Kidney glomerular epithelial cell (primary cell): ENCODE measurements at regions not wholly inside any gene's neighbourhood (a gene's known extent, or its start where the extent isn't known, plus 50 kb on each side); places are given as distances from the start of the nearest gene placed in this dataset.

Experiments used
- DNase-seq: peaks from one replicate; lab custom pipeline; 2025; lab: John Stamatoyannopoulos, UW

DNA sequence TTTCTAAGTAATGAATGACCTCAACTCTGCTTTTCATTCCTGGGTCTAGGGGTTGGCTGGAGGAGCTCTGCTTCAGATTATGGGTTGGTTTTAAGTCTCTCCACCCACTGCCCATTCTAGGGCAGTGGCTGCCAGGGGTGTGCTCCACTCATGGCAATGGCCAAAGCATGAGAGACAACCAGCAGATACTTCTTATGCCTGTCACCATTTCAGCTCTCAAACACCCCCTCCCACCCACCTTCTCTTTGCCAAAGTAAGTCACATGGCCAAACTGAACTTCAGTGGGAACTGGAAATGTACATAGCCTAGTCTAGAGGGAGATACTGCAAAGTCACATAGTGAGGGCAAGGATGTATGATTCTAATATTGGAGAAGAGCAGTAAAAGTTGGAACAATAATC lies 285.3 kb downstream of the RPLP1 start:
- no peak for DNase-seq

DNA sequence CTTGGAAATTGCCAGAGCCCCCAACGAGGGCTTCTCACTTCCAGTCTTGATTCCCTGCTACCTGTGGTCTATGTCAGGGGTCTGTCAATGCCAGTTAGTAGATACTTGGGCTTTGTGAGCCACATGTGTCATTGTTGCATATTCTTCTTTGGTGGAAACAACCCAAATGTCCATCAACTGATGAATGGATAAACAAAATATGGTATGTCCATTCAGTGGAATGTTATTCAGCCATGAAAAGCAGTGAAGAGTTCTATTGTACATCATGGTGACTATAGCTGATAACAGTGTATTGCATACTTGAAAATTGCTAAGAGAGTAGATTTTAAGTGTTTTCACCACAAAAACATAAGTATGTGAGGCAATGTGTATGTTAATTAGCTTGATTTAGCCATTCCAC lies 288.1 kb downstream of the RPLP1 start:
- no peak for DNase-seq

GRCh38 chr15:69742361-69742760 lies 289.7 kb downstream of the RPLP1 start:
- no peak for DNase-seq

GRCh38 chr15:69743091-69743490 lies 290.5 kb downstream of the RPLP1 start:
- no peak for DNase-seq

DNA sequence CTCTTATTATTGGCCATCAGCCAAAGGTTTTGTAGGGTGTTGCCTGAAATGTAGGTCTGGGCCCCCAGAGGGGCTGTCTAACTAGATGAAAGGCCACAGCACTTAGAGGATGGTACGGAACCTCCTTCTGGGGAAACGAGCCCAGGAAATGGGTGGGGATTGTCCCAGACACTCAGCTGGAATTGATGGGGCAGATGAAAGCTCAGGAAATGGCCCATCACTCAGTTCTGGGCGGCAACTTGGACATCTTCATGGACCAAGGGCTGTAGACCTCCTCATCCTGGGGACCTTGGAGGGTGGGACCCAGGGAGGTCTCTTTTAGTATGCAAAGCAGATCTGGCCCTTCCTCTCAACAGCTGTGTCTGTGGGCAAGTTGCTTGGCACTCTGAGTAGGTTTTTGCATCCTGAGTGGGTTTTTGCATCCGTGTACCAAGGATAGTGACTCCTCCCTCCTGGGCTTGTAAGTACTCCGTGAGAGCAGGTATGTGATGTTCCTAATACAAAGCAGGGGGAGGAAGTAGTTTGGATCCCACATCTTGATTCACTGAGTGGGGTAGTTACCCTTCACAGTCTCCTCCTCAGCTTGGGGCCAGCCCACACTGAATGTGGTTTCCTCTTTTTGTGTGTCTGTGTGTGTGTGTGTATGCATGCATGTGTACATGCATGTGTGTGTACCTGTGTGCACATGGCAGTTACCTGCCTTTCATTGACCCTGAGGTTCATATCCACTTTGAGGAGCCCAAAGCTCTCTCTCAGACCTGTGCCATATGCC lies 292.0 kb downstream of the RPLP1 start:
- no peak for DNase-seq

- no peak for DNase-seq
Measured at GRCh38 chr15:69747193-69747592, 294.6 kb downstream of the RPLP1 start.

GRCh38 chr15:69748131-69748530 lies 295.5 kb downstream of the RPLP1 start:
- no peak for DNase-seq

- no peak for DNase-seq
Measured at GRCh38 chr15:69748576-69749185, 296.1 kb downstream of the RPLP1 start.

DNA sequence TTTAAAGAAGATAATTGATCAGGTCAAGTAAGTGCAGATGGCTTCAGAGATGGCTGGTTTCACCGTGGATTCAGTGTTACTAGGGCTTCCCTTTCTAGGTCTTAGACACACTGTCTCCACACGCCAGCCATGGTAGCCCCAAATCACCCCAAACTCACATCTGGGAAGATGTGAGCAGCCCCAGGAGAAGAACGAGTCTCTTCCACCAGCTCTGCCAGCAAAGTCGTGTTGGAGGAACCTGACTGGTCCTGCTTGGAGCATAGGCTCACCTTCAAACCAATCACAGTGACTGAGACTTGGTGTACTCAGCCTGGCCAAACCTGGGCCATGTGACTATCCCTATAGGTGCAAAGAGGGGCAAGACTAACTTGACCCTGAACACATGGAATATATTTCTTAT lies 296.7 kb downstream of the RPLP1 start:
- DNase-seq = no peak

- DNase-seq = no peak
Measured at GRCh38 chr15:69749797-69750196, 297.2 kb downstream of the RPLP1 start.

DNA sequence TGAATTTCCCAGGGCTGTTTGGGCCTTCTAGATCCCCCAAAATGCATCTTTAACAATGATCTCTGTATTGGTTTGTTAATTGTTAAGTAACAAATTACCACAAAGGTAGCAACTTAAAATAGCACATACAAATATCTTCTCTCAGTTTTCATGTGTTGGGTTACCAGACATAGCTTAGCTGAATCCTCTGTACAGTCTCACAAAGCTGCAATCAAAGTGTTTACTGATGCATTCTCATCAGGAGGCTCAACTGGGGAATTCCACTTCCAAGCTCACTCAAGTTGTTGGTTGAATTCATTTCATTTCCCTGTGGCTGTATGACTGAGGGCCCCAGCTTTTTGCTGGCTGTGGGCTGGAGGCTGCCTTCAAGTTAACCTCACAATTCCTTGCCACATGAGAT lies 297.6 kb downstream of the RPLP1 start:
- DNase-seq = no peak

DNA sequence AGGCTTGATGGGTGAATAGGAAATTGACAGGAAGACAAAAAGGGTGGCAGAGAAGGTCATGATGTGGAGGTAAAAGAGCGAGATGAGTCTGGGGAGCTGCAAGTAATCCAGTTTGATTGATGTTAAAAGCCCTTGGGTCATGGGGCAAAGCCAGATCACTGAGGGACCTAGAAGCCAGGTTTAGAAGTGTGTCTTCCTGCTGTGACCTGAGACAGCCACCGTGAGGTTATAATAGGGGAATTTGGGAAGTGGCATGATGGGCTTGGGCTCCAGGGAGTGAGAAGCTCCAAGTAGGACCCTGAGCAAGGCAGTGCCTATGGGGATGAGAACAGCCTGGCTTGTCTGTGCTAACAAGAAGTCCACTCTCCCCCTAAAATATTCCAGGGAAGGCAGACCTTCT lies 298.5 kb downstream of the RPLP1 start:
- DNase-seq = no peak

DNA sequence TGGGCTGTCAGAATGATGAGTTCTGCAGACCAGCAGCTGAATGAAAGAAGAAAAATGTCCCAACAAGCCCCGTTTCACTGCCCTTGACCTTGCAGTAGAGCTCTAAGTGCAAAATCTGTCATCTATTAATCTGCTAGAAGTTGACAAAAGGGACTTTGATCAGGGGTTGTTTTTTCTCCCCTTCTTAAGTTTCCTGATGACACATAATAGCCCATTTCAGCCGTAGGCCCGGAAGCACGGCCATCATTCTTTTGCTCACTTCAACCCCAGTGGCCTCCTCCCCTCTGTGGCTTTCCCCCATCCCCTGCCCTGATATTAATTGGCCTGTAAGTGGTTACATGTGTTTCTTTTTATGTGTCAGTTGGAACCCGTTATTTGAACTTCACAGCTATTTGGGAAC lies 298.9 kb downstream of the RPLP1 start:
- no peak for DNase-seq

- DNase-seq = no peak
Measured at GRCh38 chr15:69753867-69754266, 301.2 kb downstream of the RPLP1 start.

DNA sequence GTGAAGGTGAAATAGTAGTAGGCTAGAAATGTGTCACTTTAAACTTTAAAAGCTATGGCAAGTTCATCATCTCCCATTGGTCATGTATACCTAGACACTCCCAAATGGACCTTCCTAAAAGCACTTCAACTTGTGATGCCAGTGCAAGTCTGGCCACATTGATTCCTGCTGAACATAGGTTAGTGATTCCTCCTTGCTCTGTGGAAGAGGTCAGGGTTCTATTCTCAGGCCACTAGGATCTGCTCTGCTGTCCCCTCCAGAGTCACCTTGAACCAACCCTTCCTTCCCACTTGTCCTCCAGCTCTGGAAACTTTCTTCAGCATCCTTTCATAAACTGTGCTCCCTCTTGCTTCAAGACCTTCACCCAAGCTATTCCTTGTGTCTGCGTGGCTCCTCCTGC lies 301.7 kb downstream of the RPLP1 start:
- DNase-seq = no peak

GRCh38 chr15:69755551-69756310 lies 303.1 kb downstream of the RPLP1 start:
- DNase-seq = peak; percentile 91

DNA sequence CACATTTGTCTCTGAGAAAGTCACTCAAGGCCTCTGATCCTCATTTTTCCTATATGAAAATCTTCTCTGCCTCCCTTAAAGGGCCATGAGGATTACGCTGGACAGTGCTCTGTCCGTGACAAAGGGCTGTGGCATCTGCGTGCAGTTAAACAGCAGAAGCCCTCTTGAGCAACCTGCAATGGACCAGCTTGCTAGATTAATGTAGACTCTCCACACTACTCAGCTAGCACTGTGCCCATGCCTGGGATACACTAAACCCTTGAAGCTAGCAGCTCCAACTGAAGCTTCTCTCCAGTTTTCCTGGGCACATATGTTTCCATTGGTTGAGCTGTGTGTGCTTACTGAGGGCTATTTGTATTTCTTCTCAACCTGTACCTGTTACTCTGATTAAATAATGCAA lies 303.8 kb downstream of the RPLP1 start:
- no peak for DNase-seq

- no peak for DNase-seq
Measured at GRCh38 chr15:69757186-69757585, 304.6 kb downstream of the RPLP1 start.

DNA sequence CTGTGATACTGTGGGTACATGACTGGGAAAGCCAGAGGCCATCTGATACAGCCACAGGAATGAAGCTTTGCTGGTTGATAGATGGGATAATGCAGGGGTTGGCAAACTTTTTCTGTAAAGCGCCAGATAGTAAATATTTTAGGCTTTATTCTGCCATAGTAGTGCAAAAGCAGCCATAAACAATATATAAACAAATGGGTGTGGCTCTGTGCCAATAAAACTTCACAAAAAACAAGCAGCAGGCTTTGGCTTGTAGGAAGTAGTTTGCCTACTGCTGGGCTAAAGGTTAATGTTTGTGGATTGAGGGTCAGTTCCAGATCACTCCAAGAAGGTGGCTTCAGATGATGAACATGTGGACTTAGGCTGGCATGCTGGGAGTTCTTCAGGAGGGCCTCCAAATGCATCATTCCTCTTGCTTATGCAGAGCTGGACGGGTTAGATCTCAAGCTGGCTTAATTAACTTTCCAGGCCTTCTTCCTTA lies 305.7 kb downstream of the RPLP1 start:
- no peak for DNase-seq

DNA sequence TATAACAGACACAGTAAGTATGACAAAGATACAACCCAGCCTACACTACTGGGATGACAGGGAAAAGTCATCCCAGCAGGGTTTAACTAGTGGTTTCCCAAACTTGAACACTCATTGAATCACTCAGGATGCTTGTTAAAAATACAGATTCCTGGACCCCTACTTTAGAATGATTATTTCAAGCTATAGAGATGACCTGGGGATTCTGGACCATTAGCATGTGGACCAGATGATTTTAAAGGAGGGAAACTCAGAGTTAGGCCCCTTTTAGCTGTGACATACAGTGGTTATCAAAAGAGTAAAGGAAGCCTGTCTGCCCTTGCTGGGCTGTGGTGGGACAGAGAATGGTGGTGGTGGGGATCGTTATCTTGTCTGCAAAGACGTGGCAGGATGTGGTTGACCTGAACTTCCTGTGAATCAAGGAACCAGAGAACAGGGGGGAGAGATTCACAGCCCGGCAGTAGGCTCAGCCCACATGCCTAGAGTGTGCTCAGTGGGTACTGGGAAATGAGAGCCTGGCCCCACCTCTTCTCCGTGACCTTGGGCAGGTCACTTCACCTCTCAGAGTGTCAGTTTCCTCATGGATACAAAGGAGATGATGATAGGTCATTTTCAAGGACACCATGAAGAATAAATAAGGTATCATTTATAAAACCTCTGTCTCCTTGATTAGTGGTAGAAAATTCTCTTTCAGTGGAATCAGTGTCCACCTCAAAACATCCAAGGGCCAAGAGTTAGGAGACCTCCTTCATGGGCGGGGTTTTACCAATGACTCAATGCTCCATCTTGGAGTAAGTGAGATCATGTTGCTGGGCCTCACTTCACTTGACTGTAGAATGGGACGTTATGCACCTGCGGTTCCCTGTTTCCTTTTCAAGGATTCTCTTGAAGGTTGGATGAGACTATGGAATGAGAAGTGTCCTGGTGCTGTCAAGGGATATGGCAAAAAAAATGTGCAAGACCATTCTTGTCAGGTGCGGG lies 306.5 kb downstream of the RPLP1 start:
- DNase-seq = no peak

- DNase-seq = no peak
Measured at GRCh38 chr15:69760258-69760845, 307.7 kb downstream of the RPLP1 start.
